HepG2 (cell line): ENCODE measurements at regions not wholly inside any gene's neighbourhood (a gene's known extent, or its start where the extent isn't known, plus 50 kb on each side); places are given as distances from the start of the nearest gene placed in this dataset.

Experiments
- CCDC6 ChIP-seq: sonication (generic); formaldehyde crosslinking; IDR thresholded peaks from 2 replicates; pipeline ENCODE4 v1.8.1; 2022; ENCODE audit warnings: mild to moderate bottlenecking, missing genetic modification reagents, moderate library complexity
- DNMT1 ChIP-seq: sonication (generic); formaldehyde crosslinking; IDR thresholded peaks from 2 replicates; pipeline ENCODE4 v1.5.1; 2020; ENCODE audit warnings: mild to moderate bottlenecking, missing genetic modification reagents
- ETV5 ChIP-seq: IDR thresholded peaks from 2 replicates; pipeline ENCODE4 v1.6.1; 2018; ENCODE audit warnings: missing biosample characterization, missing genetic modification reagents, inconsistent platforms, borderline replicate concordance
- FOXA1 ChIP-seq, 2 experiments: fragments of 450-650 bp in 1 of 2; sonication (generic) in 1 of 2; formaldehyde crosslinking in 1 of 2; IDR thresholded peaks; 2 replicates each; pipeline versions ENCODE4 v1.4.0 to v1.6.1; 2016 to 2020; ENCODE audit warnings: missing genetic modification reagents in 1 of 2
- HDAC1 ChIP-seq: sonication (generic); formaldehyde crosslinking; IDR thresholded peaks from 2 replicates; pipeline ENCODE4 v1.5.1; 2020; ENCODE audit warnings: mild to moderate bottlenecking, missing genetic modification reagents
- KDM3A ChIP-seq: IDR thresholded peaks from 2 replicates; pipeline ENCODE4 v1.6.1; 2018; ENCODE audit warnings: low read depth, missing compliant biosample characterization
- MAZ ChIP-seq, 2 experiments: sonication (generic) in 1 of 2; formaldehyde crosslinking in 1 of 2; IDR thresholded peaks; 2 replicates each; pipeline versions ENCODE4 v1.5.0 to v1.6.1; 2012 to 2020; ENCODE audit warnings: low read depth in 2 of 2, mild to moderate bottlenecking in 2 of 2, borderline replicate concordance in 1 of 2, improper control_type of control experiment in 1 of 2, low read length in 1 of 2, missing genetic modification reagents in 1 of 2, moderate library complexity in 1 of 2
- MXD4 ChIP-seq: IDR thresholded peaks from 2 replicates; pipeline ENCODE4 v1.6.1; 2016; ENCODE audit warnings: mild to moderate bottlenecking, missing biosample characterization, missing genetic modification reagents
- NCOA2 ChIP-seq: sonication (generic); formaldehyde crosslinking; IDR thresholded peaks from 2 replicates; pipeline ENCODE4 v1.8.0; 2022; ENCODE audit warnings: inconsistent platforms
- NFE2L1 ChIP-seq: sonication (generic); formaldehyde crosslinking; IDR thresholded peaks from 2 replicates; pipeline ENCODE4 v1.4.0; 2020; ENCODE audit warnings: missing genetic modification reagents, mild to moderate bottlenecking, borderline replicate concordance
- NFYB ChIP-seq: sonication (generic); formaldehyde crosslinking; IDR thresholded peaks from 2 replicates; pipeline ENCODE4 v1.4.0; 2020; ENCODE audit warnings: missing genetic modification reagents
- SNAI1 ChIP-seq: sonication (generic); formaldehyde crosslinking; IDR thresholded peaks from 2 replicates; pipeline ENCODE4 v1.5.0; 2020; ENCODE audit warnings: mild to moderate bottlenecking, missing genetic modification reagents, borderline replicate concordance
- TBX3 ChIP-seq: fragments of 450-650 bp; IDR thresholded peaks from 2 replicates; pipeline ENCODE4 v1.6.1; 2017; ENCODE audit warnings: antibody characterized with exemption, mild to moderate bottlenecking, inconsistent platforms, borderline replicate concordance
- U2AF2 ChIP-seq: fragments of 200-400 bp; formaldehyde crosslinking; IDR thresholded peaks from 2 replicates; pipeline ENCODE4 v1.6.1; 2017; ENCODE audit warnings: low read depth, mild to moderate bottlenecking, low read length
- ZFP1 ChIP-seq: IDR thresholded peaks from 2 replicates; pipeline ENCODE4 v1.6.1; 2016
- ZNF567 ChIP-seq: sonication (generic); formaldehyde crosslinking; IDR thresholded peaks from 2 replicates; pipeline ENCODE4 v1.8.1; 2023; ENCODE audit warnings: mild to moderate bottlenecking, missing genetic modification reagents, borderline replicate concordance
- ZNF749 ChIP-seq: sonication (generic); formaldehyde crosslinking; IDR thresholded peaks from 2 replicates; pipeline ENCODE4 v1.8.0; 2022; ENCODE audit warnings: mild to moderate bottlenecking, missing genetic modification reagents, moderate library complexity, borderline replicate concordance
- ZNF879 ChIP-seq: sonication (generic); formaldehyde crosslinking; IDR thresholded peaks from 2 replicates; pipeline ENCODE4 v1.8.1; 2023; ENCODE audit warnings: missing genetic modification reagents
- TF ChIP-seq, protein P1 (sequence below): sonication (generic); formaldehyde crosslinking; IDR thresholded peaks from 2 replicates; pipeline ENCODE4 v1.5.0; 2020; ENCODE audit warnings: missing genetic modification reagents, mild to moderate bottlenecking, borderline replicate concordance
- TF ChIP-seq, protein P2 (sequence below): sonication (generic); formaldehyde crosslinking; conservative IDR thresholded peaks from 2 replicates; pipeline ENCODE4 v1.8.0; 2022; ENCODE audit warnings: missing genetic modification reagents
- TF ChIP-seq, protein P3 (sequence below): IDR thresholded peaks from 2 replicates; pipeline ENCODE4 v1.4.0; 2020; ENCODE audit warnings: mild to moderate bottlenecking, missing genetic modification reagents
- TF ChIP-seq, protein P4 (sequence below): sonication (generic); formaldehyde crosslinking; IDR thresholded peaks from 2 replicates; pipeline ENCODE4 v1.8.0; 2022; ENCODE audit warnings: mild to moderate bottlenecking, missing genetic modification reagents, moderate library complexity

DNA sequence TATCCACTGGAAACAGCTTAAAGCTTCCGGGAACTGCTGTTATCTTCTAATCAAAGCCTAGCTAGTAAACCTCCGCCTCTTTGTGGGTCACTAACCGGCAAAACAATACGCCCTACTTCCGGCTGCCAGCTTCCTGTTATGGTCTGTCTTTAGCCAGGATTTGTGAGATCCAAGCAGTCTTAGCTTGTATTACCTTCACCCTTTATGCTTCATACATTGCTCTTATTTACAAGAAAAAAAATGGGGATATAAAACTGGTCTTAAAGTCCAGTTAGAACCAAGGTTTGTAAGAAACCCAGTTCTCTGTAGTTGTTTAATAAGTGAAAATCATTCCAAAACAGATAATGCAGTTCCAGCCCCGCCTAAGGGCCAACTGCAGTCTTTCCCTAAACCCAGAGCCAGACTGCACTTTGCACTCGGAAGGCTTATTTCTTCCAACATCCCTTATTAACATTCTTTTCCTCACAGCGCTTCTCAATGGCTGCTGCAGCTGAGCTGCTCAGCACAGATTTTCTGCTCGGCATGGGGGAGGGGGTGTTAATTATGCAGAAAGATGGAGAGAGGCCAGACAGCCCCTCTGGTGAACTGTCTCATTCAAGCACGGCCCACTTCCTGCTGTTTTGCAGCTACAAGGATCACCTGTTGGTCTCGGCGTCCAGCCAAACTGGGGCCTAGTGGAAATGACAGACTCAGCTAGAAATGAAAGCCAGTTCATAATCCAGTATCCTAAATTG, 368.4 kb downstream of the KLF12 start (continued):
- TF ChIP-seq, protein P1, sequence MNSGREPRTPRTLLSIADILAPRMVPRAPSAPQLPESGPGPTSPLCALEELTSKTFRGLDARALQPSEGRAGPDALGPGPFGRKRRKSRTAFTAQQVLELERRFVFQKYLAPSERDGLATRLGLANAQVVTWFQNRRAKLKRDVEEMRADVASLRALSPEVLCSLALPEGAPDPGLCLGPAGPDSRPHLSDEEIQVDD (CRISPR knock-in tag): no peak
- TF ChIP-seq, protein P2, sequence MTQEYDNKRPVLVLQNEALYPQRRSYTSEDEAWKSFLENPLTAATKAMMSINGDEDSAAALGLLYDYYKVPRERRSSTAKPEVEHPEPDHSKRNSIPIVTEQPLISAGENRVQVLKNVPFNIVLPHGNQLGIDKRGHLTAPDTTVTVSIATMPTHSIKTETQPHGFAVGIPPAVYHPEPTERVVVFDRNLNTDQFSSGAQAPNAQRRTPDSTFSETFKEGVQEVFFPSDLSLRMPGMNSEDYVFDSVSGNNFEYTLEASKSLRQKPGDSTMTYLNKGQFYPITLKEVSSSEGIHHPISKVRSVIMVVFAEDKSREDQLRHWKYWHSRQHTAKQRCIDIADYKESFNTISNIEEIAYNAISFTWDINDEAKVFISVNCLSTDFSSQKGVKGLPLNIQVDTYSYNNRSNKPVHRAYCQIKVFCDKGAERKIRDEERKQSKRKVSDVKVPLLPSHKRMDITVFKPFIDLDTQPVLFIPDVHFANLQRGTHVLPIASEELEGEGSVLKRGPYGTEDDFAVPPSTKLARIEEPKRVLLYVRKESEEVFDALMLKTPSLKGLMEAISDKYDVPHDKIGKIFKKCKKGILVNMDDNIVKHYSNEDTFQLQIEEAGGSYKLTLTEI: no peak
- TF ChIP-seq ZNF879 (CRISPR knock-in tag): no peak
- no peak for TF ChIP-seq KDM3A
- no peak for TF ChIP-seq MAZ (IDR thresholded peaks at IDR 0.05; ENCODE audit: borderline replicate concordance, low read depth, low read length)
- no peak for TF ChIP-seq MAZ (CRISPR knock-in tag; IDR thresholded peaks at IDR 0.05; ENCODE audit: low read depth)
- TF ChIP-seq MXD4: no peak
- TF ChIP-seq FOXA1 (IDR thresholded peaks at IDR 0.05): no peak
- TF ChIP-seq FOXA1 (CRISPR knock-in tag; IDR thresholded peaks at IDR 0.05): no peak
- no peak for TF ChIP-seq CCDC6 (CRISPR knock-in tag)
- TF ChIP-seq U2AF2: no peak
- TF ChIP-seq SNAI1 (CRISPR knock-in tag): no peak
- TF ChIP-seq NFYB (CRISPR knock-in tag): no peak
- TF ChIP-seq HDAC1 (CRISPR knock-in tag): peak; percentile 49
- no peak for TF ChIP-seq ZNF567 (CRISPR knock-in tag)
- TF ChIP-seq, protein P3, sequence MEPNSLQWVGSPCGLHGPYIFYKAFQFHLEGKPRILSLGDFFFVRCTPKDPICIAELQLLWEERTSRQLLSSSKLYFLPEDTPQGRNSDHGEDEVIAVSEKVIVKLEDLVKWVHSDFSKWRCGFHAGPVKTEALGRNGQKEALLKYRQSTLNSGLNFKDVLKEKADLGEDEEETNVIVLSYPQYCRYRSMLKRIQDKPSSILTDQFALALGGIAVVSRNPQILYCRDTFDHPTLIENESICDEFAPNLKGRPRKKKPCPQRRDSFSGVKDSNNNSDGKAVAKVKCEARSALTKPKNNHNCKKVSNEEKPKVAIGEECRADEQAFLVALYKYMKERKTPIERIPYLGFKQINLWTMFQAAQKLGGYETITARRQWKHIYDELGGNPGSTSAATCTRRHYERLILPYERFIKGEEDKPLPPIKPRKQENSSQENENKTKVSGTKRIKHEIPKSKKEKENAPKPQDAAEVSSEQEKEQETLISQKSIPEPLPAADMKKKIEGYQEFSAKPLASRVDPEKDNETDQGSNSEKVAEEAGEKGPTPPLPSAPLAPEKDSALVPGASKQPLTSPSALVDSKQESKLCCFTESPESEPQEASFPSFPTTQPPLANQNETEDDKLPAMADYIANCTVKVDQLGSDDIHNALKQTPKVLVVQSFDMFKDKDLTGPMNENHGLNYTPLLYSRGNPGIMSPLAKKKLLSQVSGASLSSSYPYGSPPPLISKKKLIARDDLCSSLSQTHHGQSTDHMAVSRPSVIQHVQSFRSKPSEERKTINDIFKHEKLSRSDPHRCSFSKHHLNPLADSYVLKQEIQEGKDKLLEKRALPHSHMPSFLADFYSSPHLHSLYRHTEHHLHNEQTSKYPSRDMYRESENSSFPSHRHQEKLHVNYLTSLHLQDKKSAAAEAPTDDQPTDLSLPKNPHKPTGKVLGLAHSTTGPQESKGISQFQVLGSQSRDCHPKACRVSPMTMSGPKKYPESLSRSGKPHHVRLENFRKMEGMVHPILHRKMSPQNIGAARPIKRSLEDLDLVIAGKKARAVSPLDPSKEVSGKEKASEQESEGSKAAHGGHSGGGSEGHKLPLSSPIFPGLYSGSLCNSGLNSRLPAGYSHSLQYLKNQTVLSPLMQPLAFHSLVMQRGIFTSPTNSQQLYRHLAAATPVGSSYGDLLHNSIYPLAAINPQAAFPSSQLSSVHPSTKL (CRISPR knock-in tag): peak; percentile 11; the same call in 1 of the 2 replicates
- no peak for TF ChIP-seq ZNF749 (CRISPR knock-in tag)
- no peak for TF ChIP-seq NFE2L1
- TF ChIP-seq ZFP1 (CRISPR knock-in tag): no peak
- TF ChIP-seq DNMT1 (CRISPR knock-in tag): no peak
- no peak for TF ChIP-seq TBX3
- peak; percentile 55; the same call in 1 of the 2 replicates for TF ChIP-seq ETV5 (CRISPR knock-in tag)
- TF ChIP-seq NCOA2 (CRISPR knock-in tag): no peak
- TF ChIP-seq, protein P4, sequence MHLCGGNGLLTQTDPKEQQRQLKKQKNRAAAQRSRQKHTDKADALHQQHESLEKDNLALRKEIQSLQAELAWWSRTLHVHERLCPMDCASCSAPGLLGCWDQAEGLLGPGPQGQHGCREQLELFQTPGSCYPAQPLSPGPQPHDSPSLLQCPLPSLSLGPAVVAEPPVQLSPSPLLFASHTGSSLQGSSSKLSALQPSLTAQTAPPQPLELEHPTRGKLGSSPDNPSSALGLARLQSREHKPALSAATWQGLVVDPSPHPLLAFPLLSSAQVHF (CRISPR knock-in tag): no peak
